ENCODE measurements at regions not wholly inside any gene's neighbourhood (a gene's known extent, or its start where the extent isn't known, plus 50 kb on each side); places are given as distances from the start of the nearest gene placed in this dataset.
"Not testable (repeated sequence)": the region's sequence is repeated elsewhere in the genome, so short reads cannot be mapped to it uniquely, and the experiment has no call there.

GRCh38 chr9:10843151-10843550, 230.3 kb upstream of the PTPRD start:
- no peak for DNase-seq

DNA sequence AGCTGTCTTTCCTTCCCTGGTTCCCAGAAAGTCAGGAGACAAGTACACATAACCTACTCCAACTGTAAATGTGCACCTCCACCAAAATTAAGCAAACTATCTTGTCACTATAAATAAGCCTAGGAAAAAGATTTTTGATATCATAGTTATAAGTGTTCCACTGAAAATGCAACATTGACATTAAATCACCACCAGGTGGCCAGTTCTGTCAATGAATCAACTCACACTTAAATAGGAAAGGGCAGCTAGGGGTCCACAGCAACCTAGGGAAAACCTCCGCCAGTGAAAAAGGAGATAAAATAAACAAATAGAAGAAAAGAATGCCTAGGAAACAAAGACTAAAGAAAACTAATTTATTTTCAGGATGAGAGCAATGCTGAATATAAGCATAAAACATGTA, 243.0 kb upstream of the PTPRD start:
- DNase-seq = no peak

DNA sequence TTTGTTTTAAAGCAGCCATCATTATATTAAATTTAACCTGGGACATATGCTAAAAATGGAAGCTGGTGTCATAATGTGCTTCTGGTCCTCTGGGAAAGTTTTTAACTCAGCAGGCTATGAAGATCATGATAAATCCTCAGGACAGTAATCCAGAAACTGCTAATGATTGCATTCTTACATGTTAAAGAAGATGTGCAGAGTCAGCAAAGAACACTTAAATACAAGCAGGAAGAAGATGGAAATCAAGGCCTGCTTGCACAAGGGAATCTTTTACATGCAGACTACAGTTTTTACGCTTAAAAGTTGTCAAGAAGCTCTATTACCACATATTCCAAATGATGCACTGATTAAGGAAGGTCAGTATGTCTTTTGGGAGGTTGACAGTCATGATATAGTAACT, 246.0 kb upstream of the PTPRD start:
- no peak for DNase-seq

GRCh38 chr9:10863476-10863875, 250.7 kb upstream of the PTPRD start:
- DNase-seq = no peak

- DNase-seq = no peak
Measured at GRCh38 chr9:10867194-10867593, 254.4 kb upstream of the PTPRD start.

DNA sequence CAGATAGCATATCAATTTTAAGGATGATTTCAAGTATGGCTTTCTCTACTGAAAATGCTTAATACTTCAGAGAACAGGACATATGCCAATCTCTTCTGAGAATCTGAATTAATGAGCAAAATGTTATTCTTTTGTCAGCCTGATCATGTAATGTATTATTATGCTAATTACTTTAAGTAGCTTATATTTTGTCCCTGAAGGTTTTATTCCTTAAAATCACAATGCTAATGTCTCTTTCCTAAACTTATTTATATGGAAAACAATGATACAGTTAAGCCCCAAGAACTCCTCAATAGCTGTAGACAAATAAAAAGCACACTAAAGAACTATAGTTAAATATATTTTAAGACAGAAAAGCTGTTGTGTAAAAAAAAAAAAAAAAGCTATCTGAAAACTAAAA, 256.9 kb upstream of the PTPRD start:
- DNase-seq = no peak

- DNase-seq = no peak
Measured at GRCh38 chr9:10873999-10874398, 261.2 kb upstream of the PTPRD start.

GRCh38 chr9:10875752-10876151, 262.9 kb upstream of the PTPRD start:
- DNase-seq = no peak

DNA sequence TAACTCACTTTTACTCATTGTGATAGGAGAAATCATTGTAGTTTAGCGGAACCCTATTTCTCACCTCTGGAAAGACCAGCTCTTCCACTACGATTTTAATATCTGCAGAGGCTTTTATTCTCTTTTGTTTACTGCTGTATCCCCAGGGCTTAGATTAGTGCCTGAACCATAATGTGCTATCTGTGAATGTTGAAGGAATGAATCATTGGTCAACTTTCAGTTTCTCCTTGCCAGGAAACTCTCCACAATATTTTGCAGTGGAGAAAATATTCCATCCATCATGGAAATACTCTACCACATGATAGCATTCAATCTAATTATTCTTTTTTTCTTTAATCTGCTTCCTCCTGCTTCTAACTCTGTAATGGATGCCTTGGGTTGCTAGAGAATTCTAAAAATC, 263.5 kb upstream of the PTPRD start:
- no peak for DNase-seq

- DNase-seq = not testable (repeated sequence)
Measured at GRCh38 chr9:10890266-10890665, 277.5 kb upstream of the PTPRD start.

GRCh38 chr9:10899509-10899908, 286.7 kb upstream of the PTPRD start:
- DNase-seq = no peak

DNA sequence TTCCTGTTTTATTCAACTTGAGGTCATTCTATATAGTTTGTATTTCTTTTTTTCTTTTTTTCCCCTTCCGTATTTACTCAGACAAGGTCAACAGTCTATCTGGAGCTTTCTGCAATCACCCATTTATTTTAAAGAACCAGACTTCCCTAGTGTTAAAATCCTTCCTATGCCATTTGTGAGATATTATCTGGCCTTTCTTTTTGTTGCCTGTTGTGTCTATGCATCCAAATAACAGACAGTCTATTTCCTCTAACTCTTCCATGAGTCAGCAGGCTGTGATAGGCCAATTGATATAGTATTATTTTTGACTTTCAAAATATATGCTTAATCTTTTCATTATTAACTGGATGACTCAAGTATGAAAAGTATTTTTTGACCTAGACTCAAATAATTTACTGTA, 291.2 kb upstream of the PTPRD start:
- DNase-seq = no peak

- no peak for DNase-seq
Measured at GRCh38 chr9:10910779-10911178, 298.0 kb upstream of the PTPRD start.

- DNase-seq = no peak
Measured at GRCh38 chr9:10911373-10911772, 298.6 kb upstream of the PTPRD start.

DNA sequence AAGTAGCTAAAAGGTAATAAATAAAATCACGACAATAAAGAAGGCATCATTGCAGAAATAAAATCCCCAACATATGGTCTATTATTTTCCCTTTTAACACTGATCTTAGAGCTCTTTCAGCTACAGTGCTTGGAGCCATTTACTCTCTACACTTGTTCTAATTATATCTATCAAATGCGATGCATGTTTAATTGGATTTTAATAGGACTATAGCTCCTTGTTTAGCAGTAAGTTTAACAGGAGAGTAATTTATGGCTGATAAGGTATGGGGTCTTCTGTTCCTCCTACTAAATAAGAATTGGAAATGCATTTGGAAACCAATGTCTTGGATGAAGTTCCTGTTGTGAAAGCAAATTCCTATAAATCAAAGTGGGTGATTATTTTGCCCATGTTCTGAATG, 304.2 kb upstream of the PTPRD start:
- no peak for DNase-seq

DNA sequence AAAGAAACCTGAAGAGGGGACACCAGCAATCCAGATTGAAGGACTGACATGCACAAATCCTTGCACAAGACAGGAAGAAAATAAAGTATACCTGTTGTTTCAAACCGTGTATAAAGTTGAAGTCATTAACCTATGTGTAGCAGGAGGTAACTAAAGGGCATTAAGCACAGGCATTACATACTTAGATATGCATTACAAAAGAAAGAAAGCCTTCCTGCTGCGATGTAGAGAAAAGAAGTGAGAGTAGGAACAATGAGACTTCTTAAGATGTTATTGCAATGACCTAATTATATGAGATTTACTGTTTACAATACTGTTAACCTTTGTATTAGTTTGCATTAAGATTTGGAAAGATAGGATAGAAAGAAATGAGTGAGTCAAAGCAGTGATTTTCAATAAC, 308.9 kb upstream of the PTPRD start:
- no peak for DNase-seq

GRCh38 chr9:10925896-10926295, 313.1 kb upstream of the PTPRD start:
- no peak for DNase-seq

DNA sequence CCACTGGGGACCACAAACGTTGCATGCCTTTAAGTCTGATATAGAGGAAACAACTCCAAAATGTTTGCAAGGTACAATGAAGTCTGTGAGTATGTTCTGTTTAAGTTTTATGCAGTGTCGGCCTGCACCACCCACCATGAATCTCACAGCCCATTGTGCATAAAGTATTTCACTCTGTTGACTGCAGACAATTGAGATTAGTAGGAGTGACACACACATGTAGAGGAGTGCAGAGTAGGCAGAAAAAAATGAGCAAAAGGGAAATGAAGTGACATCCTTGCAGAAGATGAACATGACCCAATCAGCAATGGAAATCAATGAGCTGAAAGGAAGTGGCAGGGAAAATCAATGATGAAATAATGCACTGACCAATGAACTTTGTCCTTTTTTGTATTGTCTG, 315.6 kb upstream of the PTPRD start:
- DNase-seq = no peak

- no peak for DNase-seq
Measured at GRCh38 chr9:10930081-10930480, 317.3 kb upstream of the PTPRD start.

GRCh38 chr9:10946676-10947410, 334.0 kb upstream of the PTPRD start:
- DNase-seq = no peak

GRCh38 chr9:10957878-10958277, 345.1 kb upstream of the PTPRD start:
- DNase-seq = no peak

DNA sequence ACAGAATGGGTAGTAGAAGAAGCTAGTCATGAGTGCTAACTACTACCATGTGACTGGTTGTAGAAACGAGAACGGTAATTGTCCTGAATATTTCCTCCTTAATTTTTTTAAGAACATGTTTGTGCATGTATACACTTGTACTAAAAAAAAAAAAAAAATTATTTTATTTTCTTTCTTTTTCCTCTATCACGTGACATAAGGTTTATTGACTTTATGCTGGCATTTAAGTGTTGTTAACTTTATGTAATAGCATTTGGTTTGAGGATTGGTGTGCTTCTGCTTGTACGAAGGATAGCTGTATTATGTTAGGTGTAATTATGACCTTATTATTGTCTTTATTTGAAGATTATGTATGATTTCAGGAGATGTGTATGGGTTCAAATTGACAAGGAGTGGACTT, 349.1 kb upstream of the PTPRD start:
- DNase-seq = no peak

- DNase-seq = no peak
Measured at GRCh38 chr9:10983251-10983650, 370.4 kb upstream of the PTPRD start.

- no peak for DNase-seq
Measured at GRCh38 chr9:10999646-11000045, 386.8 kb upstream of the PTPRD start.

DNA sequence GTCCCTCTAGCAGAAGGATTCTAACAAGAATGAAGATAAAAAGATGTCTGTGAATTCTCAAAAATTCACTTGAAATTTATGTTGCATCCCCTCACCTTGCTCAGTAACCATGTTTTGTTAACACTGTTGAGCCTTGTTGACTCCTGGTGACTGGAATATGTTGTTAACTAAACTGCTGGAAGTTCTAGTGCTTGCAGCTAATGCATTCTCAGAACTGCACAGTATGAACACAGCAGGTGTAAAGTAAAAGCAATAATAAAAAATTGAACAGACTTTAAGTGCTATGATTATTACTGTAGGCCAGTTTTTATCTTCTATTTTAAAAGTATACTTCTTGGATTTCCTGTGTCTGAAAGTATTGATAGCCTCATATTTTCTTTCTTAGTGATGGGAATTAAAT, 388.7 kb upstream of the PTPRD start:
- DNase-seq = no peak

DNA sequence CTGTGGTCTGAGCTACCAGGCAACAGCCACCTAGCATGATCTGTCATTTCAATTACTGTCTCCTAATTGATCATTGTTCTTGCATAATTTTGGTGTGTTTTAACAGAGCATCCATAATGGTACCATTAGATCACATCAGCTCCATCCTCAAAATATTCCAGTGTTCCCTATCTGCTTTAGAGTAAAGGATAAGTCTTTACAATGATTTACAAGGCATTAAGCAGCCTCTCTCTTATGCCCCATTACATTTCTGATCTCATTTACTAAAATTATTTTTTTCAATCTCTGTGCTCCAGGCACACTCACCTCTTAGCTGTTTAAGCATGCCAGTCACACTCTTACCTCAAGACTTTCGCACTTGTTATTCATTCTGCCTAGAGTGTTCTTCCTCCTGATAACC, 389.9 kb upstream of the PTPRD start:
- DNase-seq = no peak
